Smooth muscle cell (in vitro differentiated cells): ENCODE measurements at regions not wholly inside any gene's neighbourhood (a gene's known extent, or its start where the extent isn't known, plus 50 kb on each side); places are given as distances from the start of the nearest gene placed in this dataset.

ENCODE experiments used
- DNase-seq: peaks from one replicate; lab custom pipeline; 2025; ENCODE audit not compliant: unreplicated experiment; lab: John Stamatoyannopoulos, UW
- H2AFZ ChIP-seq: fragments of 200-600 bp; sonication (generic); 2 replicates; pipeline ENCODE4 v1.6.0; 2016; ENCODE audit warnings: antibody characterized with exemption, low read depth, mild to moderate bottlenecking
- H3F3A ChIP-seq: fragments of 200-600 bp; sonication (generic); 2 replicates; pipeline ENCODE4 v1.6.0; 2017; ENCODE audit warnings: antibody characterized with exemption, low read depth
- H3K27ac ChIP-seq: fragments of 200-600 bp; sonication (generic); 2 replicates; pipeline ENCODE4 v1.5.1; 2016; ENCODE audit warnings: low read depth, mild to moderate bottlenecking
- H3K27me3 ChIP-seq: fragments of 200-600 bp; sonication (generic); 2 replicates; pipeline ENCODE4 v1.6.1; 2016; ENCODE audit warnings: low read depth, mild to moderate bottlenecking
- H3K36me3 ChIP-seq: fragments of 200-600 bp; sonication (generic); 2 replicates; pipeline ENCODE4 v1.5.1; 2016; ENCODE audit warnings: low read depth
- H3K4me1 ChIP-seq: fragments of 200-600 bp; sonication (generic); 2 replicates; pipeline ENCODE4 v1.5.1; 2016; ENCODE audit warnings: low read depth
- H3K4me2 ChIP-seq: fragments of 200-600 bp; sonication (generic); 2 replicates; pipeline ENCODE4 v1.6.0; 2016; ENCODE audit warnings: mild to moderate bottlenecking
- H3K4me3 ChIP-seq: fragments of 200-600 bp; sonication (generic); 2 replicates; pipeline ENCODE4 v1.5.1; 2016; ENCODE audit warnings: mild to moderate bottlenecking
- H3K79me2 ChIP-seq: fragments of 200-600 bp; sonication (generic); 2 replicates; pipeline ENCODE4 v1.6.0; 2016; ENCODE audit warnings: low read depth, mild to moderate bottlenecking
- H3K9ac ChIP-seq: fragments of 200-600 bp; sonication (generic); 2 replicates; pipeline ENCODE4 v1.6.0; 2016; ENCODE audit warnings: low read depth
- H3K9me3 ChIP-seq: fragments of 200-600 bp; sonication (generic); replicated peaks from 2 replicates; pipeline ENCODE4 v1.5.1; 2016; ENCODE audit warnings: low read depth
- H4K20me1 ChIP-seq: fragments of 200-600 bp; sonication (generic); 2 replicates; pipeline ENCODE4 v1.6.0; 2016; ENCODE audit warnings: low read depth
- CTCF ChIP-seq: fragments of 200-600 bp; sonication (generic); IDR thresholded peaks from 2 replicates; pipeline ENCODE4 v1.5.1; 2017; ENCODE audit warnings: borderline replicate concordance, mild to moderate bottlenecking, antibody characterized with exemption; ENCODE audit not compliant: insufficient read depth, poor library complexity, severe bottlenecking
- WGBS: methylation state at CpG from one replicate; pipeline ENCODE4 v1.1.7; 2016; ENCODE audit warnings: low lambda C conversion rate; 5-methylcytosine and 5-hydroxymethylcytosine counted together

- 96% methylated on average over 5 of the region's 5 CpGs for WGBS
- H4K20me1 ChIP-seq: no peaks in the 10 kb centered on the region
These were observed 441.8 kb downstream of the IRS1 start for GRCh38 chr2:226357816-226358215.

GRCh38 chr2:226355600-226355999 is 444.0 kb downstream of the IRS1 start:
- no peak overlapping the region for H3K9ac ChIP-seq
- no peaks in the 10 kb centered on the region for H3K36me3 ChIP-seq
- DNase-seq: no peak
- no peaks in the 10 kb centered on the region for H4K20me1 ChIP-seq
- H3K79me2 ChIP-seq: no peaks in the 10 kb centered on the region
- H2AFZ ChIP-seq: no peak overlapping the region
- TF ChIP-seq CTCF: no peak
- H3K4me1 ChIP-seq: peaks cover 5% of the 10 kb centered on the region
- H3F3A ChIP-seq: no peaks in the 10 kb centered on the region
- H3K9me3 ChIP-seq: no peaks in the 10 kb centered on the region
- H3K27me3 ChIP-seq: no peaks in the 10 kb centered on the region
- H3K4me3 ChIP-seq: no peak overlapping the region
- H3K27ac ChIP-seq: no peak overlapping the region
- no peak overlapping the region for H3K4me2 ChIP-seq

More at GRCh38 chr2:226357816-226358215, 441.8 kb downstream of the IRS1 start:
- no peaks in the 10 kb centered on the region for H3K36me3 ChIP-seq
- no peak overlapping the region for H3K27ac ChIP-seq
- no peak overlapping the region for H2AFZ ChIP-seq
- peaks cover 5% of the 10 kb centered on the region for H3K4me1 ChIP-seq
- H3K4me3 ChIP-seq: no peak overlapping the region
- H3K9ac ChIP-seq: no peak overlapping the region
- H3K27me3 ChIP-seq: no peaks in the 10 kb centered on the region
- DNase-seq: no peak
- no peaks in the 10 kb centered on the region for H3K79me2 ChIP-seq
- no peaks in the 10 kb centered on the region for H3F3A ChIP-seq
- no peak overlapping the region for H3K4me2 ChIP-seq
- no peaks in the 10 kb centered on the region for H3K9me3 ChIP-seq
- no peak for TF ChIP-seq CTCF

GRCh38 chr2:226354434-226354833 is 445.2 kb downstream of the IRS1 start:
- H2AFZ ChIP-seq: no peak overlapping the region
- H3K4me2 ChIP-seq: no peak overlapping the region
- TF ChIP-seq CTCF: no peak
- H3K9me3 ChIP-seq: no peaks in the 10 kb centered on the region
- H3K36me3 ChIP-seq: no peaks in the 10 kb centered on the region
- H3K4me1 ChIP-seq: peaks cover 5% of the 10 kb centered on the region
- H3K27me3 ChIP-seq: no peaks in the 10 kb centered on the region
- H3K4me3 ChIP-seq: no peak overlapping the region
- no peak overlapping the region for H3K27ac ChIP-seq
- H4K20me1 ChIP-seq: no peaks in the 10 kb centered on the region
- no peaks in the 10 kb centered on the region for H3K79me2 ChIP-seq
- no peak for DNase-seq
- no peaks in the 10 kb centered on the region for H3F3A ChIP-seq
- H3K9ac ChIP-seq: no peak overlapping the region

GRCh38 chr2:226352941-226353560 is 446.6 kb downstream of the IRS1 start:
- TF ChIP-seq CTCF: no peak
- Histone ChIP-seq H3K4me3 (no peak overlapping the region), H4K20me1 (no peaks in the 10 kb centered on the region), H3K4me1 (peaks cover under 1% of the 10 kb centered on the region), H3K79me2 (no peaks in the 10 kb centered on the region), H3K27me3 (no peaks in the 10 kb centered on the region), H3K9me3 (no peaks in the 10 kb centered on the region), H3K36me3 (no peaks in the 10 kb centered on the region), H2AFZ (no peak overlapping the region), H3F3A (no peaks in the 10 kb centered on the region), H3K27ac (no peak overlapping the region), H3K9ac (no peak overlapping the region), H3K4me2 (no peak overlapping the region)
- no peak for DNase-seq
- WGBS: 88% methylated on average over 6 of the region's 6 CpGs
